Smooth muscle cell (in vitro differentiated cells): ENCODE measurements at regions not wholly inside any gene's neighbourhood (a gene's known extent, or its start where the extent isn't known, plus 50 kb on each side); places are given as distances from the start of the nearest gene placed in this dataset.

ENCODE experiments used
- DNase-seq: peaks from one replicate; lab custom pipeline; 2025; ENCODE audit not compliant: unreplicated experiment; lab: John Stamatoyannopoulos, UW
- H2AFZ ChIP-seq: fragments of 200-600 bp; sonication (generic); 2 replicates; pipeline ENCODE4 v1.6.0; 2016; ENCODE audit warnings: antibody characterized with exemption, low read depth, mild to moderate bottlenecking
- H3F3A ChIP-seq: fragments of 200-600 bp; sonication (generic); 2 replicates; pipeline ENCODE4 v1.6.0; 2017; ENCODE audit warnings: antibody characterized with exemption, low read depth
- H3K27ac ChIP-seq: fragments of 200-600 bp; sonication (generic); 2 replicates; pipeline ENCODE4 v1.5.1; 2016; ENCODE audit warnings: low read depth, mild to moderate bottlenecking
- H3K27me3 ChIP-seq: fragments of 200-600 bp; sonication (generic); 2 replicates; pipeline ENCODE4 v1.6.1; 2016; ENCODE audit warnings: low read depth, mild to moderate bottlenecking
- H3K36me3 ChIP-seq: fragments of 200-600 bp; sonication (generic); 2 replicates; pipeline ENCODE4 v1.5.1; 2016; ENCODE audit warnings: low read depth
- H3K4me1 ChIP-seq: fragments of 200-600 bp; sonication (generic); 2 replicates; pipeline ENCODE4 v1.5.1; 2016; ENCODE audit warnings: low read depth
- H3K4me2 ChIP-seq: fragments of 200-600 bp; sonication (generic); 2 replicates; pipeline ENCODE4 v1.6.0; 2016; ENCODE audit warnings: mild to moderate bottlenecking
- H3K4me3 ChIP-seq: fragments of 200-600 bp; sonication (generic); 2 replicates; pipeline ENCODE4 v1.5.1; 2016; ENCODE audit warnings: mild to moderate bottlenecking
- H3K79me2 ChIP-seq: fragments of 200-600 bp; sonication (generic); 2 replicates; pipeline ENCODE4 v1.6.0; 2016; ENCODE audit warnings: low read depth, mild to moderate bottlenecking
- H3K9ac ChIP-seq: fragments of 200-600 bp; sonication (generic); 2 replicates; pipeline ENCODE4 v1.6.0; 2016; ENCODE audit warnings: low read depth
- H3K9me3 ChIP-seq: fragments of 200-600 bp; sonication (generic); replicated peaks from 2 replicates; pipeline ENCODE4 v1.5.1; 2016; ENCODE audit warnings: low read depth
- H4K20me1 ChIP-seq: fragments of 200-600 bp; sonication (generic); 2 replicates; pipeline ENCODE4 v1.6.0; 2016; ENCODE audit warnings: low read depth
- WGBS: methylation state at CpG from one replicate; pipeline ENCODE4 v1.1.7; 2016; ENCODE audit warnings: low lambda C conversion rate; 5-methylcytosine and 5-hydroxymethylcytosine counted together
- TF ChIP-seq, protein P1 (sequence below): fragments of 200-600 bp; sonication (generic); IDR thresholded peaks from 2 replicates; pipeline ENCODE4 v1.5.1; 2017; ENCODE audit warnings: borderline replicate concordance, mild to moderate bottlenecking, antibody characterized with exemption; ENCODE audit not compliant: insufficient read depth, poor library complexity, severe bottlenecking

GRCh38 chr10:118501637-118502440, 93.6 kb downstream of the PRLHR start:
- H3K4me3 ChIP-seq = no peak overlapping the region

DNA sequence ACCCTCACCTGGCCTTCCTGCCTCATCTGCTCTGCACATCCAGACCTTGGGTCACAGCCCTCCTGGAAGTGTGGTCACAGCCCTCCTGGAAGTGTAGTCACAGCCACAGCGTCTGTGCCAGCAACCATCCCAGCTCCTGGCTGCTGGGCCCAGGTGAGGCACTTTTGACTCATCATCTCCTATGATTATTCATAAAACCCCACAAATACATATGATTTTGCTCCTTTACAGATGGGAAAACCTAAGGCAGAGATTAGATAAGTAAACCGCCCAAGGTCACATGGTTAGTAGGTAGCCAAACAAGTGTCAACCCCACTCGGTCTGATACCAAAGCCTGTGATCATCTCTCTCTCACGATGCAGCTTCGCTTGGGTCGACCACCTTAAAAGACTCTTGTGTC, 94.3 kb downstream of the PRLHR start:
- Histone ChIP-seq H3K27me3 (no peaks in the 10 kb centered on the region), H3K4me2 (no peak overlapping the region), H3K79me2 (no peaks in the 10 kb centered on the region), H4K20me1 (no peaks in the 10 kb centered on the region), H3F3A (no peaks in the 10 kb centered on the region), H2AFZ (no peak overlapping the region), H3K9ac (no peak overlapping the region), H3K9me3 (no peaks in the 10 kb centered on the region), H3K36me3 (no peaks in the 10 kb centered on the region), H3K27ac (peak overlapping the region; percentile 13), H3K4me1 (no peaks in the 10 kb centered on the region), H3K4me3 (no peak overlapping the region)
- TF ChIP-seq, protein P1, sequence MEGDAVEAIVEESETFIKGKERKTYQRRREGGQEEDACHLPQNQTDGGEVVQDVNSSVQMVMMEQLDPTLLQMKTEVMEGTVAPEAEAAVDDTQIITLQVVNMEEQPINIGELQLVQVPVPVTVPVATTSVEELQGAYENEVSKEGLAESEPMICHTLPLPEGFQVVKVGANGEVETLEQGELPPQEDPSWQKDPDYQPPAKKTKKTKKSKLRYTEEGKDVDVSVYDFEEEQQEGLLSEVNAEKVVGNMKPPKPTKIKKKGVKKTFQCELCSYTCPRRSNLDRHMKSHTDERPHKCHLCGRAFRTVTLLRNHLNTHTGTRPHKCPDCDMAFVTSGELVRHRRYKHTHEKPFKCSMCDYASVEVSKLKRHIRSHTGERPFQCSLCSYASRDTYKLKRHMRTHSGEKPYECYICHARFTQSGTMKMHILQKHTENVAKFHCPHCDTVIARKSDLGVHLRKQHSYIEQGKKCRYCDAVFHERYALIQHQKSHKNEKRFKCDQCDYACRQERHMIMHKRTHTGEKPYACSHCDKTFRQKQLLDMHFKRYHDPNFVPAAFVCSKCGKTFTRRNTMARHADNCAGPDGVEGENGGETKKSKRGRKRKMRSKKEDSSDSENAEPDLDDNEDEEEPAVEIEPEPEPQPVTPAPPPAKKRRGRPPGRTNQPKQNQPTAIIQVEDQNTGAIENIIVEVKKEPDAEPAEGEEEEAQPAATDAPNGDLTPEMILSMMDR = no peak
- no peak for DNase-seq
- 82% methylated on average over 6 of the region's 6 CpGs for WGBS

More at GRCh38 chr10:118501637-118502440, 93.6 kb downstream of the PRLHR start:
- WGBS = 65% methylated on average over 9 of the region's 9 CpGs
- TF ChIP-seq, protein P1 = no peak
- Histone ChIP-seq H4K20me1 (no peaks in the 10 kb centered on the region), H3K9me3 (no peaks in the 10 kb centered on the region), H3K4me2 (no peak overlapping the region), H3F3A (no peaks in the 10 kb centered on the region), H3K27me3 (no peaks in the 10 kb centered on the region), H3K4me1 (no peaks in the 10 kb centered on the region), H3K27ac (peak overlapping the region; percentile 13), H3K79me2 (no peaks in the 10 kb centered on the region), H3K36me3 (no peaks in the 10 kb centered on the region), H2AFZ (no peak overlapping the region), H3K9ac (no peak overlapping the region)
- no peak for DNase-seq

GRCh38 chr10:118500477-118501104, 94.9 kb downstream of the PRLHR start:
- Histone ChIP-seq H3K36me3 (no peaks in the 10 kb centered on the region), H3K9ac (no peak overlapping the region), H3K4me1 (no peaks in the 10 kb centered on the region), H3K9me3 (no peaks in the 10 kb centered on the region), H3K79me2 (no peaks in the 10 kb centered on the region), H4K20me1 (no peaks in the 10 kb centered on the region), H3K27ac (no peak overlapping the region), H3K27me3 (no peaks in the 10 kb centered on the region), H2AFZ (no peak overlapping the region), H3K4me3 (no peak overlapping the region), H3K4me2 (no peak overlapping the region), H3F3A (no peaks in the 10 kb centered on the region)
- 76% methylated on average over 6 of the region's 6 CpGs for WGBS
- TF ChIP-seq, protein P1 = no peak
- no peak for DNase-seq
